ENCODE measurements at regions not wholly inside any gene's neighbourhood (a gene's known extent, or its start where the extent isn't known, plus 50 kb on each side); places are given as distances from the start of the nearest gene placed in this dataset.

DNA sequence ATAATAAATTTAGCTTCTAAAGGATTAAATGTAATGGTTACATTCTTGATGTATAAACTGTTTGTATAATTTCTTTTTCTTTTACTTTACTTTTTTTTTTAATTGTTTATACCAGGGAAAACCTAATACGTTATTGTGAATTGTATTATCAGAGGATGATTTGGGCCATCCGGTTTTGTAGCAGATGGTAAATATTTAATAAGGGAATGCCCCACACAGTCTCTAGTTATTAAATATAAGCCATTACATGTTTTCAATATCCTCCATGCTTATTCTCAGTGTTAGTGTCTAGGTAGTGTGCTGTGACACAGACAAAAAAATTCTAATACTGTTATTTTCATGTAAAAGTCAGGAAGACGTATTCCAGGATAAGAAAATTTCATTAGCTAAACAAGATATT lies 553.9 kb downstream of the ZNF804A start:
- DNase-seq, result no peak

DNA sequence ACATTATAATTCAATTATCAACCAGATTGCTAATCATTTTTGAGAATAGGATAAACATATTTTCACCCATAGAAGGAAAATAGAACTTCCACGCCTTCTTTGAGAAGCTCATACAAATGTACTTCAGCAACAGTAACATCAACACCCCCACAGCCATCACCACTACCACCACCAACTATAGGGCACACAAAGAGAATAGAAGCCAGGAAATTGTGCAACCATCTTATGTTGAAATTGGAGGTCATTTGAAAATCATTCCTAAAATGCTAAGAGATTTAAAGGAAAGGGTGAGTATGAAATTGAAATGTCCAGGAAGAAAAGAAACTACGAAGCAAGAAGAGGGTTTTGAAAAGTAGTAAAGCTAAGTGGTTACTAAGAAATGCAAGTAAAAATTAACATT lies 563.4 kb downstream of the ZNF804A start:
- no peak for DNase-seq

DNA sequence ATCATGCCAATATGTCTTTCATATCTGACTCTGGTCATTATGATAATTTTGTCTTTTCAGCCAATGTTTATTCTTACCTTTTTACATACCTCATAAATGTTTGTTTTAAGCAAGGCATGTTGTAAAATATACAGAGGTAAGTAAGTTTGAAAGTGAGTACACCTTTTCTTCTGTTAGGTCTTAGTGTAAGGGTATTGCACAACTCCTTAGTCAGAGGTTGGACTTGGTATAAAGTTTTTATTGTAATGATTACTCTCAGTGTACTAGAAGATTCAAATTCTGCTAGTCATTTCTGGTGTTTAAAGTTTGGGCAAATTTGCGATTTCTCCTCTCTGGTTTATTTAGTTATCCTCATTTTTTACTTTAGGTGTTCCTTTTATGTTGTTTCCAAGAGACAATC lies 564.3 kb upstream of the FSIP2 start:
- no peak for DNase-seq

DNA sequence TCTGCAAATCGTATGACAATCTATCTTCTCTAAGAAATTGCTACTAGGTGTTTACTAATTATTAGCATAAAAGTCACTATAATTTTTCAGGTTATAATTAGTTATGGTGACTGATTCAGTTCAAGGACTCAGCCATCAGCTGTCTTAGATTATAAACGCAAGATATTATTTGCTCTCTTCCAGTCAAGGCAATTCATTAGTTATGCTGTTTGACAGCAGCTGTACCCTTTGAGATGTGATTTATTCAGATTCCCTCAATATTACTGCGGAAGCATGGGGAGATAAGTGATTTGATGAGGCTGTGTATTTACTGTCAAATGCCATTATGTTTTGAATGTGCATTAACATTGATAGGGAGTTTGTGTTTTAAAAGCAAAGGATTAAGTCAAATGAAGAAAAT lies 558.9 kb upstream of the FSIP2 start:
- DNase-seq, result no peak

DNA sequence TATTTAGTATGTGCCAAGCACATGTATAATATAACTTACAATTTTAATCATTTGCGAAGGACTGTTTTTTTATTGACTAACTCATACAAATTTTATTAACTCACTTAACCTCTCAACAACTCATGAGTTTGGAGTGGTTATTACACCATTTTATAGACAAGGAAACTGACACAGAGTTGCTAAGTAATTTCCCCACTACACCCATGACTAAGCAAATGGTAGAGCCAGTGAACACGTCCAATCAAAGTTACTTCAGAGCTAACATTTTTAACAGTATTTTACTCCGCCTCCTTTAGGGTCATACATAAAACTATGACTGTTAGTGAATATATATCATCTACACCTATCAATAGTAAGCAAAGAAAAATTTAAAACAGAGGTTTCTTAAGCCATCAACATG lies 556.7 kb upstream of the FSIP2 start:
- DNase-seq, result no peak

DNA sequence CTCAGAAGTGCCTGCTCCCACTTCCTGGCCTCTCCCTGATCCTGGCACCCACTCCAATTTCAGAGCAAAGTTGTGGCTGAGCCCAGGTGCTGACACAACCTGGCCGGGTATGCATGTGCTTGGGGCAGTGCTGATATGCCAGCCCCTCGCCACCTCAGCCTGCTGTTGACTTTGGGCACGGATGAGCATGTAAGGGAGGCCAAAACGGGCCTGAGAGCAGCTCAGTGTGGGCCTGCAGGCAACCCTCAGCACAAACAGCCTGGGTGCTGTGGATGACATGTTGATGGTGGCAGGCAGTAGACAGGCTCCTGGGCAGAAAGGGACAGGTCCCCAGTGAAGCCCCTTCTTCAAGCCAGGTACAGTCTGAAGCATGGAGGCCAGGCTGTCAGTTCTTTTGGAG lies 553.6 kb upstream of the FSIP2 start:
- DNase-seq, result no peak

DNA sequence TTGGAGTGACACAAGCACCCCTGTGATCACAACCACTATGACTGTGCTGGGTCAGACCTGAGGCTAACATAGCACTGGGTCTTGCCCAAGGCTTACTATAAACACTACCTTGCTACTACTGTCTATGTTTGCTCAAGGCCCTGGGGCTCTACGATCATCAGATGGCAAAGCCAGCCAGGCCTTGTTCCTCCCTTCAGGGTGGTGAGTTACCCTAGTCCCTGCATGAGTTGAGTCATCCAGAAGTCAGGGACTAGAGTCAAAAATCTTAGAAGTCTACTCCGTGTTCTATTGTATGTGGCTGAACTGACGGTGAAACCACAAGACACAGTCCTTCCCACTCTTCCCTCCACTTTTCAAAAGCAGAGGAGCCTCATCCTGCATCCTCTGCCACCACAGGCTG lies 551.2 kb upstream of the FSIP2 start:
- DNase-seq, result no peak

DNA sequence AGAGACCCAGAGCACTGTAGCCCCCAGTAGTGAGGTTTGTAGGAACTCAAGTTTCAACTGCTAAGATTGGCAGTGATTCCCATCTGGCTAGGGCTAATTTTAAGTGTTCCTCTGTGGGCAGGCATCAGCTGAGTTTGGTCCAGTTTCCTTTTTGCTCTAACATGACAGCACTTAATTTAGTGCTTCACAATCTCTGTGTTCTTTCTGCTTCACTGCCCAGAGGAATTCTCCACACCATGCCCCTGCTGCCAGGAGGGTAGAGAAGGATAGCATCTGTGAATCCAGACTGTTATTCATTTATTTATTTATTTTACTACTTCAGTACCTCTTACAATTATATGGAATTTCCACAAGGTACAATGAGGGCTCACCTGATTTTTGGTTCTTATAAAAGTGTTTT lies 549.9 kb upstream of the FSIP2 start:
- peak; percentile 86 for DNase-seq

DNA sequence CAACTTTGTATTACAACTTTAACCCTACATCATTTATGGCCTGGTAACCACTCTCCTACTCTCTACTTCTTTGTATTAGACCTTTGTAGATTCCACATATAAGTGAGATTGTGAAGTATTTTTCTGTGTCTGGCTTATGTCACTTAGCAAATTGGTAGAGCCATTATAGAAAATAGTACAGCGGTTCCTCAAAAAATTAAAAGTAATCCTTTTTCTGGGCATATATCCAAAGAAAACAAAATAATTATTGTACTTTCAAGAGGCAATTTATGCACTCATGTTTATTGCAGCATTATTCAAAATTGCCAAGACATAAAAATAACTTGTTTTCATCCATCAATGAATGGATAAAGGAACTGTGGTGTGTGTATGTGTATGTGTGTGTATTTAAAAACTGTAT lies 537.5 kb upstream of the FSIP2 start:
- peak; percentile 22 for DNase-seq

DNA sequence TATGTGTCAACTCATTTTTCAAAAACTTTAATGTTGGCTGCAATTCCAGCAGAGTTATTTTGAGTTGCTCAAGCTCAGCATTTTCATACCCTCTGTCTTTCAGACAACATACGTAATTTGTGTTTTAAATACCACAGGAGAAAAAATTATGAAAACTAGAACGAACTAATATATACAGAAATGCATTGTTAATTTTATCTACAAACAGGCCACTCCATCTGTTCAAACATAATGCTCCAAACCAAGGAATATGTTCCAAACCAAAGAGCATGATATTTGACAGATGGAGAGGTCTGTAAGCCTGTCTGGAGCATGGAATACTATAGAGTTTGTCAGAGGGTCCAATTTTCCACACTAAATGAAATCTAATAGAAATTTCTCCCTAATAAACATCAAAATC lies 536.2 kb upstream of the FSIP2 start:
- DNase-seq, result peak; percentile 82

DNA sequence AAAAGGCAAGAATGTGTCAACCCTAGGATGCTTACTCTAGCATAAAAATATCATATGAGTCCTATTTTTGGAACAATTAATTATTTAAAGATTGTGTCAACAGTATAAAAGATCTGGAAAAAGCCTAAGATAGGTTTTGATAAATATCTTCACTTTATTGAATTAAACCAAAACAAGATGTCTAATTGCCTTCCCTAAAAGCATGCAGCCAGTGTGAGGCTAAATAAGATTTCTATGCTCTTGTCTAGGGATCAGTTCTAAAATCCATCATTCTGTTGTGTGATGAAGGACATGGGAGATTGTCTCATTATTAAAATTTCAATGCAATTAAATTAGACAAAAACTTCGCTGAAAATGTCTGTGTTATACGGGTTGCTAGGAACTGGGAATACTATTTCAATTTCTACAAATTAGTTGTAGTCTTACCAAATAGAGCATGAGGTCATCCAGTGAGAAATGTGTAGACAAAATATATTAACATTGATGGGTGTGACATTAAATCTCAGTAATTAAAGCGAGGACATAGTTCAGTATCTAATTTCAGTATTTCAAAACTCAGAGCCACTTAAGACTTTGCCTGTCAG lies 535.6 kb upstream of the FSIP2 start:
- DNase-seq, result peak; percentile 5

DNA sequence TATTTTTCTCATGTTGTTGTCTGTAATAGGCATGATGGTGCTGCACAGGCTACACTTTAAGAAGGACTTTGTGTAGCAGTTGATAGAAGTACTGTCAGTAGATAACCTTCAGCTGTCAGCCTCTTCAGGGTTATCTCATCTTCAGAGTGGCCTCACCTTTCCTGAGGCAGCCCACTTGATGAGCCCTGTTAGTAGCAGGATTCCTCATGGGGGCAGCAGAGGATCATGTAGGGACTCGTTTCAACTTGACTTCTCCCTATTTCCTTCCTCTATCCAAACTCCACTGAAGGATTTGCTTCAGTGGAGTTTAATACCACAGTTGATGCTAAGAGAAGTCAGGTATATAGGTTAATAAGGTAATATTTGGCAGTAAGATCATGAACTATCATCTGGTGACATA lies 530.3 kb upstream of the FSIP2 start:
- DNase-seq, result peak; percentile 4

DNA sequence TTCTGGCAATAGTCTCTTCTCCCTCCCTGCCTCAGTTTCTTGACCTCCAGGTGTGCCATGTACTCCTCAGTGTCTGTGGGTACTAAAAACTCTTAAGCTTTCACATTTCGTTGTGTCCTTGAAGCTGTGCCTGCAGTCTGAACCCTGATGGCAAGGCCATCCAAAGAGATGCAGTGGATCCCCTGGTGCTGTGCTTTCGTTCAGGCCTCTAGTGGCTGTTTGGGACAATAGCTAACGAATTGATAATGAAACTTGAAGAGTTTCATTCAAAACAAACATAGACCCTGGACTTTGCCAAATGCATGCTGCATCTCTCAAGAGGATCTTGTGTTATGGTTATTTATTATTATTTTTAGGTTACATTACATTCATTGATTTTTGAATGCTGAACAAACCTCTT lies 523.1 kb upstream of the FSIP2 start:
- no peak for DNase-seq

DNA sequence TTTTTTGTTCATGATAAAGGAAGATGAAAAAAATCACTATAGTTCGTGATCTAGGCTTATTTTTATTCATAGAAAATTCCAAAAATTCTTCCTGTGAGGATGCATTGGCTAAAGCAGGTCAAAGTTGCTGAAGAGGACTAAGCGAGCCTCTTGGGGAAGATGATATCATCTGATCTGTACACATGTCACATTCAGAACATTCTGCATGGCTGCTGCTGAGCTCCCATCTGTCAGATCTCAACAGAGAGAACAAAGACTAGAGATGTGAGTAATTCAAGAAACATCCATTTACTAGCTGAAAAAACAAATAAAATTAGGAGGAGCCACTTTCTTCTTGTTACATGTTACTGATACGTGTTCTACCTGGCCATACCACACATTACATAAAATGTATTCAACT lies 518.6 kb upstream of the FSIP2 start:
- DNase-seq, result peak; percentile 42

DNA sequence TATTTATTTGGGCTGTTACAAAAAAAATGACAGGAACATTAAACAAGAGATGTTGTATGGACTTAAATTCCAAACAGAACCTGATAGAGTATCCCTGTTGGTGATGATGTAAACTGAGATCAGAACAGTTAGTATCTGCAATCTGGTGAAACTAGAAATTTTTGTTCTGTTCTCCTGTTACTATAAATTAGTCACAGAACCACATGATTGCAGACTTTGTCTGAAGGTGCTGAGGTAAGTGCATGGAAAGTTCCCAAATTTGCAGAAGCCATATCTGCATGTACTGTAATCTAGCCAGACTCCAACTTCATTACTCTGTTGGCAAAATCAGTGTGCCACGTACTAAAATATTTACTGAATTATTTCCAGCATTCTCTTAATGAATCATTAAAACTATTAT lies 516.3 kb upstream of the FSIP2 start:
- no peak for DNase-seq

DNA sequence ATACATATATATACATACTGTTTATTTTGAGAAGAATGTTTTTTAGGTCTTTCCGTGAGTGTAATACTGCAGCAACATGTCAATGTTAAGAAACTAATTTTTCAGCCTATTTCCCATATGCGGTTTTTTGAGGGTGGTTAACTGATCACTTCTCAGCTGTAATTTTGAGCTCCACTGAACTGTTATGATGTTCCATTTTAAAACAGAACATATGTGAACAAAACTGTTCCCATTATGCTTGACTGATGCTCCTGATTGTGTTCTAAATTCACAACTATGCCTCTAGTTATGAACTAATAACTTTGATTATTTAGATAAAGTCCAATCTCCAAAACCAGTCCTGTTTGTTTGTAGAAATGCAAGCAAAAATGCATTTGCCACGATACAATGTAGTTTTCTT lies 511.2 kb upstream of the FSIP2 start:
- DNase-seq, result no peak

DNA sequence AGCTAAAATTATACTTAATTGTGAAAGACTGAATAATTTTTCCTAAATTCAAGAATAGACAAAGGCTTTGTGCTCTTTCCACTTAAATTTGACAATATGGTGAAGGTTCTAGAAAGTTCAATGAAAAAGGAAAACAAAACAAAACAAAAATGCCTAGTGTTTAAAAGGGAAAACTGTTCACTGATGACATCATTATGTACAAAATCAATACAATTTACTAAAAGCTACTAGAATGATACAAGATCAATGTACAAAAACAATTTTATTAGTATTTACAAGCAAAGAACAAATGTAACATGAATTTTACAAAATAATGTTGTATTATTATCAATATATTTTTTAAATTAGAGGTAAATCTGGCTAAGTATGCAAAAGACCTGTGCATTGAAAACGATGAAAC lies 499.1 kb upstream of the FSIP2 start:
- DNase-seq, result no peak

DNA sequence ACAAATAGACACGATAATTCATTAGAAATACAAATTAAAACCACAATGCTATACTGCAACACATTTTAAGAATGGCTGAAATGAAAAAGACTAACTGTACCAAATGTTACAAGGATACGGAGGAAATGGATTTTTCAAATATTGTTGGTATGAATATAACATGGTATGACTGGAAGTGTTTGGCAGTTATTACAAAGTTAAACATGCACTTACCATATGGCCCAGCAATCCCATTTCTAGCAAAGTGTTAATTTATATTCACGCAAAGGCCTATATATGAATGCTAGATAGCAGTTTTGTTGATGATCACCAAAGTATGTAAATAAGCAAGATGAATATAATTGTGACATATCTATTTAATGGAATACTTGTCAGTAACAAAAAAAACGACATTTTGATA lies 497.8 kb upstream of the FSIP2 start:
- no peak for DNase-seq

DNA sequence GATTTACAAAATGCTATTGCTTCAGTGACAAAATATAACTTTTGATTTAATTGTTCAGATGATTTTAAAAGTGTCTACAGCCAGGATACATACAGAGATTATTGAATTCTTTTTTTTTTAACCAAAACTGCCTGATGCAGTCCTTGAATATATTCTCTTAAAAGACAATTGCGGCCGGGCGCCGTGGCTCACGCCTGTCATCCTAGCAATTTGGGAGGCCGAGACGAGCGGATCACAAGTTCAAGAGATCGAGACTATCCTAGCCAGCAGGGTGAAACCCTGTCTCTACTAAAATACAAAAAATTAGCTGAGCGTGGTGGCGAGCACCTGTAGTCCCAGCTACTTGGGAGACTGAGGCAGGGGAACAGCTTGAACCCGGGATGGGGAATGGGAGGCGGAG lies 497.0 kb upstream of the FSIP2 start:
- no peak for DNase-seq

DNA sequence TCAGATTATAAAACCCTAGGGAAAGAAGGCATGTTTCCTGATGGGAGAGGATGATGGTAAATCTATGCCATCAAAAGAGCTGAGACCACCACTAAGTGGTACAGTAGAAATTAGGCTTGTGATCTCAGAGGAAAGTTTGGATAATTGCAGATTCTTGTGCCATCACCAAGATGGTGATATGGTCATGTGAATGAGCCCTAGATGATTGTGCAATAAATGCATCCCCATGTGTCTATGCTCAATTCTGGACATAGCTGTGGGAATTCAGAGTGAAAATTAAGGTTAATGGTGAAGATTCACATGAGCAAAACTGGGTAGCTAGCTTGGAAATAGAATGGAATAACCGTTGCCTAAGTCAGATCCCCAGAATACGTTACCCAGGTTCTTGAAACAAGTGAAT lies 496.1 kb upstream of the FSIP2 start:
- no peak for DNase-seq

DNA sequence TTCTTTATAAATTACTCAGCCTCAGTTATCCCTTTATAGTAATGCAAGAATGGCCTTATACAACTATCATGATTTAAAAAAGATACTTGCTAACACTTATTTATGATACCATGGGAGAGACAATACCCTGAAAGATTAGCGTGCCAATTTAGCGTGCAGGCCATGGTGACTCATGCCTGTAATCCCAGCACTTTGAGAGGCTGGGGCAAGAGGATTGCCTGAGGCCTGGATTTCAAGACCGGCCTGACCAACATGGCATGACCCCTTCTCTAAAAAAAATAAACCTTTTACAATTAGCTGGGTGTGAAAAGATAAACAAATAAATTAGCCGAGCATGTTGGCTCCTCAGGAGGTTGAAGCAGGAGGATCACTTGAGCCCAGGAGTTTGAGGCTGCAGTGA lies 493.4 kb upstream of the FSIP2 start:
- no peak for DNase-seq

DNA sequence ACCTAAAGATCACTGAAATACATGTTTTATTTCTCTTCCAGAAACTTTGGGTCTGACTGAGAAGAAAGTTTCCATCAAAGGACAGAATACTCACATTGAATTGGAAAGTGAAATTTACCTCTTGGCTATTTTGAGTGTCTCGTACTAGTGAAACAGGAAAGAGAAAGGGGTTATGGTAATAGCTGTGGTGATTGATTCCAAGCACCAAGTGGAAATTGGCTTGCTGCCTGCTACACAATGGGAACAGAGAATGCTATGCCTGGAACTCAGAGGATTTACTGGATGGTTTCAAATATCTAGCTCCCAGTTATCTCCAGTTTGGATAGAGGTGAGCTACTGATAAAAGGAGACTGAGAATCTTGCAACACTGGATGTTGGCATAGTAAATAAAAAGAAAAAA lies 492.8 kb upstream of the FSIP2 start:
- DNase-seq, result no peak

DNA sequence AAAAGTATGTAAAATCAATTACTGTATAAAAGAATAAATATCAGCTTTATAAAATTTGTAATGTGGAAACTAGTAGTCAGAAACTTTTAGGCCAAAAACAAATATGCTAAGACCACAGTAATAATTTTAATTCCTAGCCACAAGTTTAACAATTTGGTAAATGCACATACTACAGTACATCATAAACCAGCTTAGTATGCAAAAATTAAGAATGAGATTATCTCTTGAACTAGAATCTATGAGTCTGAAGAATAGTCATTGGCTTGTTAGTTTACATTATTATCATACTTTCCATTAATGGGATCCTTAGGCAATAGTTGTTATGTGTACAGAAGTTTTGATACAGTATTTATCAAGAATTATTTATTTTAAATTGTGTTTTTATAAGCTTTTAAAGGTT lies 491.9 kb upstream of the FSIP2 start:
- no peak for DNase-seq

DNA sequence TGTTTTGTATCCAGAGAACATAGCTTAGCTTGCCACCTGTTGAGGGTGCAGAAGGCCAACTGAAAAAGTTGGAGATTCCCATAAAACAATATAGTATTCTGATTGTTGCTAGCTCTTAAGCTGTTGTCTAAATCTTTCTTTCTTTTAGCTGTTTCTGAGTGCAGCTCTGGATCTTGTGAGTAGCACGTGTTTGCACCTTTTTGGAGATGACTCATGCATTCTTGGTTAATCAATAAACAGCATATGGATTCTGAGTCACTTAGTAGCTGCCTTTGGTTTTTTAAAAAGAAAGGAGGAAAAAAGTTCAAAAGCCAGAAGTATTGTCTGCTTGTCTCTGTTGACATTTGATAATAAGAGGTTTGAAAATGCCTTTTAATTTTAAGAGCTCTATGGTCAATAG lies 483.0 kb upstream of the FSIP2 start:
- no peak for DNase-seq

DNA sequence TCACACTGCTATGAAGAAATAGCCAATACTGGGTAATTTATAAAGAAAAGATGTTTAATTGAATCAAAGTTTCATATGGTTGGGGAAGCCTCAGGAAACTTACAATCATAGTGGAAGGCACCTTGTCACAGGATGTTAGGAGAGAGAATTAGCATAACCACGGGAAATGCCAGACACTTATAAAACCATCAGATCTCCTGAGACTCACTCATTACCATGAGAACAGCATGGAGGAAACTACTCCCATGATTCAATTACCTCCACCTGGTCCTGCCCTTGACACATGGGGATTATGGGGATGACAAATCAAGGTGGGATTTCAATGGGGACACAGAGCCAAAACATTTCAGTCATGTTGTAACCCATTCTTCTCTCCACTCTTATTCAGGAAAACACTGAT lies 472.9 kb upstream of the FSIP2 start:
- DNase-seq, result no peak

DNA sequence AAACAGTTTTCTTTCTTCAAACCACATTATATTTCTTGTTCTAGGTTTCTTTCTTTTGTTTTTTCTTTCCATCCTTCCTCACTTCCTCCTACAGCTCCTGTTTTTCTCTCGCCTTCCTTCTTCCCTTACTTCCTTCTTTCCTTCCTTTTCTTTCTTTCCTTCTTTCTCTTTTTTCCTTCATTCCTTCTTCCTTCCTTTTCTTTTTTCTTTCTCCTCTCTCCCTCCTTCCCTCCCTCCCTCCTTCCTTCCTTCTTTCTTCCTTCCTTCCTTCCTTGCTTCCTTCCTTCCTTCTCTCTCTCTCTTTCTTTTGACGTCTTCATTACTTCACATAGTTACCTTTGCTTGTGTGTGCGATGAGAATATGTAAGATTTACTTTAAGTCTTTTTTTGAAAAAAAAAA lies 470.0 kb upstream of the FSIP2 start:
- no peak for DNase-seq
